Stimulated activated naive CD4-positive, alpha-beta T cell (primary cell): ENCODE measurements at regions not wholly inside any gene's neighbourhood (a gene's known extent, or its start where the extent isn't known, plus 50 kb on each side); places are given as distances from the start of the nearest gene placed in this dataset.

ENCODE experiments used
- DNase-seq, 6 experiments: peaks; one replicate each; lab custom pipeline; 2025; lab: John Stamatoyannopoulos, UW

GRCh38 chr1:55578646-55579045, 363.5 kb upstream of the USP24 start:
- DNase-seq, result no peak

GRCh38 chr1:55575571-55576279, 360.6 kb upstream of the USP24 start:
- no peak for DNase-seq

- no peak for DNase-seq
Observed at GRCh38 chr1:55574691-55575225, 359.6 kb upstream of the USP24 start.

GRCh38 chr1:55572878-55573734, 357.9 kb upstream of the USP24 start:
- DNase-seq, result no peak

GRCh38 chr1:55571767-55572166, 356.6 kb upstream of the USP24 start:
- no peak for DNase-seq

GRCh38 chr1:55569417-55569816, 354.3 kb upstream of the USP24 start:
- DNase-seq, result no peak

GRCh38 chr1:55568732-55569131, 353.6 kb upstream of the USP24 start:
- DNase-seq, result no peak

GRCh38 chr1:55560266-55560665, 345.1 kb upstream of the USP24 start:
- no peak for DNase-seq

- DNase-seq, result no peak
Observed at GRCh38 chr1:55559842-55560241, 344.7 kb upstream of the USP24 start.

- no peak for DNase-seq
Observed at GRCh38 chr1:55559161-55559611, 344.0 kb upstream of the USP24 start.

GRCh38 chr1:55558515-55558914, 343.4 kb upstream of the USP24 start:
- DNase-seq, result no peak

GRCh38 chr1:55555956-55556725, 341.0 kb upstream of the USP24 start:
- no peak for DNase-seq

- DNase-seq, result no peak
Observed at GRCh38 chr1:55554611-55555010, 339.4 kb upstream of the USP24 start.

GRCh38 chr1:55552636-55553035, 337.5 kb upstream of the USP24 start:
- DNase-seq, result no peak

- no peak for DNase-seq
Observed at GRCh38 chr1:55547405-55547804, 332.2 kb upstream of the USP24 start.

- no peak for DNase-seq
Observed at GRCh38 chr1:55546553-55546952, 331.4 kb upstream of the USP24 start.

GRCh38 chr1:55544826-55545225, 329.7 kb upstream of the USP24 start:
- DNase-seq, result no peak

GRCh38 chr1:55542901-55543504, 327.8 kb upstream of the USP24 start:
- DNase-seq, result no peak

- DNase-seq, result no peak
Observed at GRCh38 chr1:55541296-55541695, 326.1 kb upstream of the USP24 start.

- DNase-seq, result no peak
Observed at GRCh38 chr1:55539652-55540512, 324.7 kb upstream of the USP24 start.

- no peak for DNase-seq
Observed at GRCh38 chr1:55538428-55538827, 323.3 kb upstream of the USP24 start.
